Smooth muscle cell (in vitro differentiated cells): ENCODE measurements at regions not wholly inside any gene's neighbourhood (a gene's known extent, or its start where the extent isn't known, plus 50 kb on each side); places are given as distances from the start of the nearest gene placed in this dataset.

Experiments used
- DNase-seq: peaks from one replicate; lab custom pipeline; 2025; ENCODE audit not compliant: unreplicated experiment; lab: John Stamatoyannopoulos, UW
- H2AFZ ChIP-seq: fragments of 200-600 bp; sonication (generic); 2 replicates; pipeline ENCODE4 v1.6.0; 2016; ENCODE audit warnings: antibody characterized with exemption, low read depth, mild to moderate bottlenecking
- H3F3A ChIP-seq: fragments of 200-600 bp; sonication (generic); 2 replicates; pipeline ENCODE4 v1.6.0; 2017; ENCODE audit warnings: antibody characterized with exemption, low read depth
- H3K27ac ChIP-seq: fragments of 200-600 bp; sonication (generic); 2 replicates; pipeline ENCODE4 v1.5.1; 2016; ENCODE audit warnings: low read depth, mild to moderate bottlenecking
- H3K27me3 ChIP-seq: fragments of 200-600 bp; sonication (generic); 2 replicates; pipeline ENCODE4 v1.6.1; 2016; ENCODE audit warnings: low read depth, mild to moderate bottlenecking
- H3K36me3 ChIP-seq: fragments of 200-600 bp; sonication (generic); 2 replicates; pipeline ENCODE4 v1.5.1; 2016; ENCODE audit warnings: low read depth
- H3K4me1 ChIP-seq: fragments of 200-600 bp; sonication (generic); 2 replicates; pipeline ENCODE4 v1.5.1; 2016; ENCODE audit warnings: low read depth
- H3K4me2 ChIP-seq: fragments of 200-600 bp; sonication (generic); 2 replicates; pipeline ENCODE4 v1.6.0; 2016; ENCODE audit warnings: mild to moderate bottlenecking
- H3K4me3 ChIP-seq: fragments of 200-600 bp; sonication (generic); 2 replicates; pipeline ENCODE4 v1.5.1; 2016; ENCODE audit warnings: mild to moderate bottlenecking
- H3K79me2 ChIP-seq: fragments of 200-600 bp; sonication (generic); 2 replicates; pipeline ENCODE4 v1.6.0; 2016; ENCODE audit warnings: low read depth, mild to moderate bottlenecking
- H3K9ac ChIP-seq: fragments of 200-600 bp; sonication (generic); 2 replicates; pipeline ENCODE4 v1.6.0; 2016; ENCODE audit warnings: low read depth
- H3K9me3 ChIP-seq: fragments of 200-600 bp; sonication (generic); replicated peaks from 2 replicates; pipeline ENCODE4 v1.5.1; 2016; ENCODE audit warnings: low read depth
- H4K20me1 ChIP-seq: fragments of 200-600 bp; sonication (generic); 2 replicates; pipeline ENCODE4 v1.6.0; 2016; ENCODE audit warnings: low read depth
- WGBS: methylation state at CpG from one replicate; pipeline ENCODE4 v1.1.7; 2016; ENCODE audit warnings: low lambda C conversion rate; 5-methylcytosine and 5-hydroxymethylcytosine counted together
- TF ChIP-seq, protein P1 (sequence below): fragments of 200-600 bp; sonication (generic); IDR thresholded peaks from 2 replicates; pipeline ENCODE4 v1.5.1; 2017; ENCODE audit warnings: borderline replicate concordance, mild to moderate bottlenecking, antibody characterized with exemption; ENCODE audit not compliant: insufficient read depth, poor library complexity, severe bottlenecking

- WGBS, result 87% methylated on average over 5 of the region's 5 CpGs
Observed at GRCh38 chr6:19613678-19614077, 223.5 kb upstream of the ID4 start.

DNA sequence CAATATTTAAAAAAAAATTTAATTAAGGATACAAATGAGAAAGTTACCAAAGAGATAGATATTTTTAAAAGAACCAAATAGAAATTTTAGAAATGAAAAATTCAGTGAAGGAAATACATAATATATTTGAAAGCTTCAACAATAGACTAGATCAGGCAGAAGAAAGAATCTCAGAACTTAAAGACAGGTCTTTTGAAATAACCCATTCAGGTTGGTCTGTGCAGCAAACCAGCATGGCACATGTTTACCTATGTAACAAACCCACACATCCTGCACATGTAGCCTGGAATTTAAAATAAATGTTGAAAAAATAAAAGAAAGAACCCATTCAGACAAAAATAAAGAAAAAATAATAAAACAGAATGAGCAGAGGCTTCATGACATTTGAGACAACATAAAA lies 221.1 kb upstream of the ID4 start:
- Histone ChIP-seq H3K4me1 (no peaks in the 10 kb centered on the region), H2AFZ (no peak overlapping the region), H3K36me3 (no peaks in the 10 kb centered on the region), H3K4me2 (no peak overlapping the region), H3K27ac (no peak overlapping the region), H3F3A (no peaks in the 10 kb centered on the region), H3K4me3 (no peak overlapping the region), H3K79me2 (no peaks in the 10 kb centered on the region), H3K9ac (no peak overlapping the region), H4K20me1 (no peaks in the 10 kb centered on the region), H3K9me3 (peaks cover 3% of the 10 kb centered on the region), H3K27me3 (no peaks in the 10 kb centered on the region)
- DNase-seq, result no peak
- TF ChIP-seq, protein P1, sequence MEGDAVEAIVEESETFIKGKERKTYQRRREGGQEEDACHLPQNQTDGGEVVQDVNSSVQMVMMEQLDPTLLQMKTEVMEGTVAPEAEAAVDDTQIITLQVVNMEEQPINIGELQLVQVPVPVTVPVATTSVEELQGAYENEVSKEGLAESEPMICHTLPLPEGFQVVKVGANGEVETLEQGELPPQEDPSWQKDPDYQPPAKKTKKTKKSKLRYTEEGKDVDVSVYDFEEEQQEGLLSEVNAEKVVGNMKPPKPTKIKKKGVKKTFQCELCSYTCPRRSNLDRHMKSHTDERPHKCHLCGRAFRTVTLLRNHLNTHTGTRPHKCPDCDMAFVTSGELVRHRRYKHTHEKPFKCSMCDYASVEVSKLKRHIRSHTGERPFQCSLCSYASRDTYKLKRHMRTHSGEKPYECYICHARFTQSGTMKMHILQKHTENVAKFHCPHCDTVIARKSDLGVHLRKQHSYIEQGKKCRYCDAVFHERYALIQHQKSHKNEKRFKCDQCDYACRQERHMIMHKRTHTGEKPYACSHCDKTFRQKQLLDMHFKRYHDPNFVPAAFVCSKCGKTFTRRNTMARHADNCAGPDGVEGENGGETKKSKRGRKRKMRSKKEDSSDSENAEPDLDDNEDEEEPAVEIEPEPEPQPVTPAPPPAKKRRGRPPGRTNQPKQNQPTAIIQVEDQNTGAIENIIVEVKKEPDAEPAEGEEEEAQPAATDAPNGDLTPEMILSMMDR, result no peak

More at GRCh38 chr6:19613678-19614077, 223.5 kb upstream of the ID4 start:
- H3F3A ChIP-seq, result no peaks in the 10 kb centered on the region
- no peaks in the 10 kb centered on the region for H3K79me2 ChIP-seq
- H3K9ac ChIP-seq, result no peak overlapping the region
- H2AFZ ChIP-seq, result no peak overlapping the region
- no peaks in the 10 kb centered on the region for H4K20me1 ChIP-seq
- no peaks in the 10 kb centered on the region for H3K4me1 ChIP-seq
- no peak overlapping the region for H3K4me3 ChIP-seq
- H3K9me3 ChIP-seq, result peaks cover 3% of the 10 kb centered on the region
- H3K4me2 ChIP-seq, result no peak overlapping the region
- H3K27ac ChIP-seq, result no peak overlapping the region
- TF ChIP-seq, protein P1, result no peak
- no peaks in the 10 kb centered on the region for H3K27me3 ChIP-seq
- H3K36me3 ChIP-seq, result no peaks in the 10 kb centered on the region
- DNase-seq, result no peak

DNA sequence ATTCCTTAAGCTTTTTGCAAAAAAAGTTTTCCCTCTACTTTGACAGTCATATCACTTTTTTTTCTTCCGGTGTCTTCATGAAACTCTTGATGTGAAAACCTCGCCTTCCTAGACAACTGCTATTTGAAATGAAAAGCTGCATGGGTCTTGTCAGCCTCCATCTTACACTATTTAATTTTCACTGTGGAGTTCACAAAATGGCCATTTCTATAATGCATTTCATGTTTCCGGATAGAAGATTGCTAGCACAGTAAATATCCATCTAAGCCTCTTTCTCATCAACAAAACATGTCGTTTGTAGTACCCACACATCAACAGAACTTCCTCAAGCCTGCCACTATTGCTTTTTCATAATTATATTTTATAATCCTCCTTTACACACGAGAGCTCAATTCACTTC lies 204.9 kb upstream of the ID4 start:
- Histone ChIP-seq H4K20me1 (no peaks in the 10 kb centered on the region), H3K27me3 (no peaks in the 10 kb centered on the region), H3K4me1 (no peaks in the 10 kb centered on the region), H3K9me3 (no peaks in the 10 kb centered on the region), H3K9ac (no peak overlapping the region), H2AFZ (no peak overlapping the region), H3K36me3 (no peaks in the 10 kb centered on the region), H3K4me2 (no peak overlapping the region), H3K79me2 (no peaks in the 10 kb centered on the region), H3F3A (no peaks in the 10 kb centered on the region), H3K4me3 (no peak overlapping the region), H3K27ac (no peak overlapping the region)
- no peak for DNase-seq
- TF ChIP-seq, protein P1, result no peak
- WGBS, result 91% methylated on average over 5 of the region's 5 CpGs

GRCh38 chr6:19632786-19633185 lies 204.4 kb upstream of the ID4 start:
- TF ChIP-seq, protein P1, result no peak
- WGBS, result 94% methylated on average over 3 of the region's 3 CpGs
- H3K4me1 ChIP-seq, result no peaks in the 10 kb centered on the region
- no peaks in the 10 kb centered on the region for H4K20me1 ChIP-seq
- no peak overlapping the region for H3K4me3 ChIP-seq
- no peaks in the 10 kb centered on the region for H3K79me2 ChIP-seq
- no peak for DNase-seq
- no peaks in the 10 kb centered on the region for H3K36me3 ChIP-seq
- H3K9me3 ChIP-seq, result no peaks in the 10 kb centered on the region
- H3K27ac ChIP-seq, result no peak overlapping the region
- no peaks in the 10 kb centered on the region for H3K27me3 ChIP-seq
- H3K9ac ChIP-seq, result no peak overlapping the region
- no peak overlapping the region for H2AFZ ChIP-seq
- no peak overlapping the region for H3K4me2 ChIP-seq
- no peaks in the 10 kb centered on the region for H3F3A ChIP-seq
